K562 (cell line): ENCODE measurements at regions not wholly inside any gene's neighbourhood (a gene's known extent, or its start where the extent isn't known, plus 50 kb on each side); places are given as distances from the start of the nearest gene placed in this dataset.

Experiments
- ATAC-seq: fragments of 200-7000 bp; cut with Tn5 transposase; 3 replicates; pipeline ENCODE4 v1.9.1; 2020; ENCODE audit warnings: moderate library complexity
- BruUV-seq: library from RNA; stranded (reverse); fragments of 400-500 nt; replicated peaks from 2 replicates; lab custom pipeline; 2021; lab: Mats Ljungman, UMichigan
- CTCF ChIA-PET: fragments of 300-600 bp; formaldehyde crosslinking; extraction: SDS; loops from one replicate; lab custom pipeline; 2021; ENCODE audit warnings: low intra/inter-chr PET ratio; lab: Yijun Ruan, JAX
- POLR2A ChIA-PET: fragments of 300-600, 350-650 bp; sonication (Branson Sonifier 250); formaldehyde crosslinking; extraction: SDS; loops from one replicate; lab custom pipeline; 2021; ENCODE audit warnings: antibody characterized with exemption, inconsistent platforms; lab: Yijun Ruan, JAX
- DNase-seq, 4 experiments: peaks; one replicate each; pipeline versions ENCODE4 v3.0.0 to v3.0.0-alpha.2; 2011 to 2018; ENCODE audit warnings: low spot score in 3 of 4, mixed read lengths in 3 of 4; ENCODE audit errors: extremely low read depth in 1 of 4
- FAIRE-seq: peaks from 2 replicates; lab custom pipeline; 2011; peaks lifted over from hg19 to GRCh38; lab: Jason Lieb, UNC
- H2AFZ ChIP-seq: 2 replicates; pipeline ENCODE4 v1.6.0; 2011; ENCODE audit warnings: low read depth, low read length, control low read depth, inconsistent platforms
- H3K27ac ChIP-seq: fragments of 200-600 bp; 3 replicates; pipeline ENCODE4 v1.8.0; 2011; ENCODE audit warnings: low read depth, mild to moderate bottlenecking, control low read depth, inconsistent platforms, low read length, moderate library complexity, mixed read lengths; ENCODE audit errors: extremely low read depth
- H3K27me3 ChIP-seq, 2 experiments: fragments of 300-600 bp in 1 of 2; 2 replicates in 1 of 2; 3 replicates in 1 of 2; pipeline versions ENCODE4 v1.6.0 to v1.8.0; 2011; ENCODE audit warnings: inconsistent platforms in 2 of 2, low read length in 2 of 2, mild to moderate bottlenecking in 1 of 2, mixed read lengths in 1 of 2, moderate library complexity in 1 of 2; ENCODE audit not compliant: control insufficient read depth in 2 of 2, insufficient read depth in 2 of 2
- H3K36me3 ChIP-seq: fragments of 300-600 bp; 3 replicates; pipeline ENCODE4 v1.8.0; 2011; ENCODE audit warnings: mild to moderate bottlenecking, low read length, inconsistent platforms; ENCODE audit not compliant: control insufficient read depth, insufficient read depth
- H3K4me1 ChIP-seq, 2 experiments: fragments of 200-600 bp in 1 of 2; replicated peaks in 1 of 2; 2 replicates in 1 of 2; 3 replicates in 1 of 2; pipeline versions ENCODE4 v1.5.1 to v1.8.0; 2011; ENCODE audit warnings: inconsistent platforms in 2 of 2, low read length in 2 of 2, mild to moderate bottlenecking in 1 of 2, mixed read lengths in 1 of 2, moderate library complexity in 1 of 2; ENCODE audit not compliant: control insufficient read depth in 2 of 2, insufficient read depth in 2 of 2
- H3K4me2 ChIP-seq: 2 replicates; pipeline ENCODE4 v1.6.1; 2011; ENCODE audit warnings: low read length, control low read depth, inconsistent platforms, mixed read lengths; ENCODE audit not compliant: insufficient read depth
- H3K4me3 ChIP-seq: fragments of 200-600 bp; sonication (generic), shearing (Covaris generic); 2 replicates; pipeline ENCODE4 v1.5.1; 2016; ENCODE audit warnings: control low read depth, inconsistent platforms
- H3K79me2 ChIP-seq: fragments of 200-600 bp; 3 replicates; pipeline ENCODE4 v1.8.0; 2011; ENCODE audit warnings: low read length, inconsistent platforms; ENCODE audit not compliant: control insufficient read depth, insufficient read depth
- H3K9ac ChIP-seq, 2 experiments: 2 replicates each; pipeline versions ENCODE4 v1.6.0 to v1.6.1; 2011; ENCODE audit warnings: low read depth in 2 of 2, low read length in 2 of 2, control low read depth in 1 of 2, inconsistent platforms in 1 of 2, mild to moderate bottlenecking in 1 of 2, mixed read lengths in 1 of 2; ENCODE audit not compliant: insufficient read depth in 1 of 2
- H3K9me1 ChIP-seq: one replicate; pipeline ENCODE4 v1.6.0; 2011; ENCODE audit warnings: inconsistent platforms, mild to moderate bottlenecking, low read length, moderate library complexity; ENCODE audit not compliant: control insufficient read depth, insufficient read depth
- H3K9me3 ChIP-seq: replicated peaks from 2 replicates; pipeline ENCODE4 v1.5.1; 2011; ENCODE audit warnings: low read depth, low read length, inconsistent platforms; ENCODE audit not compliant: control insufficient read depth, insufficient read depth
- H4K20me1 ChIP-seq: replicated peaks from 2 replicates; pipeline ENCODE4 v1.6.1; 2011; ENCODE audit warnings: low read length, inconsistent platforms, mixed read lengths; ENCODE audit not compliant: control insufficient read depth, insufficient read depth
- CLOCK ChIP-seq: fragments of 250-450 bp; sonication (Bioruptor Pico); IDR thresholded peaks from 2 replicates; pipeline ENCODE4 v1.4.0; 2020; ENCODE audit warnings: mild to moderate bottlenecking, moderate library complexity, borderline replicate concordance
- E2F1 ChIP-seq: sonication (generic); formaldehyde crosslinking; IDR thresholded peaks from 2 replicates; pipeline ENCODE4 v1.8.1; 2023; ENCODE audit warnings: mild to moderate bottlenecking, missing genetic modification reagents, moderate library complexity
- E2F8 ChIP-seq: fragments of 450-650 bp; IDR thresholded peaks from 2 replicates; pipeline ENCODE4 v1.7.1; 2018; ENCODE audit warnings: mild to moderate bottlenecking, low read depth; ENCODE audit not compliant: partially characterized antibody
- GTF2F1 ChIP-seq: IDR thresholded peaks from 2 replicates; pipeline ENCODE4 v1.6.1; 2011; ENCODE audit warnings: low read depth, low read length, improper control_type of control experiment
- HES1 ChIP-seq: fragments of 450-650 bp; IDR thresholded peaks from 2 replicates; pipeline ENCODE4 v1.6.1; 2016; ENCODE audit warnings: low read depth, mild to moderate bottlenecking, moderate library complexity
- HMG20B ChIP-seq: fragments of 250-450 bp; sonication (Bioruptor Pico); IDR thresholded peaks from 2 replicates; pipeline ENCODE4 v1.5.0; 2021; ENCODE audit warnings: mild to moderate bottlenecking
- NCOA2 ChIP-seq, 2 experiments: fragments of 450-650 bp; IDR thresholded peaks; 2 replicates each; pipeline ENCODE4 v1.6.1; 2018; ENCODE audit warnings: mild to moderate bottlenecking in 2 of 2, moderate library complexity in 1 of 2; ENCODE audit not compliant: partially characterized antibody in 2 of 2
- RFX7 ChIP-seq: fragments of 250-450 bp; sonication (Bioruptor Pico); IDR thresholded peaks from 2 replicates; pipeline ENCODE4 v1.5.1; 2021; ENCODE audit warnings: mild to moderate bottlenecking
- WGBS: fragments of 100-300 bp; shearing (Covaris generic); methylation state at CpG from one replicate; pipeline ENCODE4 v1.1.6; 2016; ENCODE audit warnings: low coverage, mixed read lengths; ENCODE audit not compliant: insufficient coverage; ENCODE audit errors: missing lambda C conversion rate; 5-methylcytosine and 5-hydroxymethylcytosine counted together
- in situ Hi-C: fragments of 300-500 bp; cut with MboI; formaldehyde crosslinking; loops from 4 replicates; pipeline ENCODE4 v1.15.0; 2018; ENCODE audit warnings: inconsistent platforms, mixed read lengths
- intact Hi-C: fragments of 100-400 bp; cut with micrococcal nuclease; formaldehyde crosslinking; loops from 2 replicates; pipeline ENCODE4 v1.14.2; 2022

- no peaks in the 10 kb centered on the region for H3K4me1 ChIP-seq
- DNase-seq (no peak), FAIRE-seq (no peak), ATAC-seq (no peak)
- no peak overlapping the region for H3K27ac ChIP-seq
- POLR2A ChIA-PET: no interaction called here
- in situ Hi-C loops: no loop called here
- H3K9me3 ChIP-seq: no peaks in the 10 kb centered on the region
- no peak overlapping the region for H3K4me2 ChIP-seq
- H3K79me2 ChIP-seq: no peaks in the 10 kb centered on the region
- H3K27me3 ChIP-seq: no peaks in the 10 kb centered on the region
- H3K36me3 ChIP-seq: no peaks in the 10 kb centered on the region
- intact Hi-C loops: no loop called here
- H2AFZ ChIP-seq: no peak overlapping the region
- no peaks in the 10 kb centered on the region for H3K9me1 ChIP-seq
- H3K9ac ChIP-seq: no peak overlapping the region
- no peaks in the 10 kb centered on the region for H4K20me1 ChIP-seq
- CTCF ChIA-PET: no interaction called here
- no TSS peak for BruUV-seq
- TF ChIP-seq HES1: no peak
- no peak for TF ChIP-seq GTF2F1
- no peak for TF ChIP-seq HMG20B (CRISPR knock-in tag)
- TF ChIP-seq E2F1: no peak
- TF ChIP-seq E2F8: no peak
- no peak for TF ChIP-seq CLOCK (CRISPR knock-in tag)
- no peak for TF ChIP-seq NCOA2 (IDR thresholded peaks at IDR 0.05; ENCODE audit: partially characterized antibody in 2 of 2)
- no peak for TF ChIP-seq RFX7 (CRISPR knock-in tag)
- no peak overlapping the region for H3K4me3 ChIP-seq
- 17% methylated on average over 1 of the region's 1 CpG for WGBS
Observed at GRCh38 chr2:195299600-195299999, 357.4 kb upstream of the SLC39A10 start.
